Liver (tissue), 3 donors: ENCODE measurements at regions not wholly inside any gene's neighbourhood (a gene's known extent, or its start where the extent isn't known, plus 50 kb on each side); places are given as distances from the start of the nearest gene placed in this dataset.

Source experiments
- RXRA ChIP-seq, 2 donors: IDR thresholded peaks; 2 replicates each; pipeline ENCODE4 v1.6.1; 2017 to 2018; ENCODE audit warnings: antibody characterized with exemption in 2 of 2, mild to moderate bottlenecking in 1 of 2
- SP1 ChIP-seq: IDR thresholded peaks from 2 replicates; pipeline ENCODE4 v1.6.1; 2018; ENCODE audit warnings: antibody characterized with exemption, mild to moderate bottlenecking
- TF ChIP-seq, protein P1 (sequence below): fragments of 150-350 bp; IDR thresholded peaks from 2 replicates; pipeline ENCODE4 v1.5.1; 2017; ENCODE audit warnings: improper control_type of control experiment, low read depth, low read length; ENCODE audit not compliant: missing input control
- TF ChIP-seq, protein P2 (sequence below): IDR thresholded peaks from 2 replicates; pipeline ENCODE4 v1.6.1; 2016; ENCODE audit warnings: antibody characterized with exemption
- TF ChIP-seq, protein P3 (sequence below): IDR thresholded peaks from 2 replicates; pipeline ENCODE4 v1.6.1; 2016; ENCODE audit warnings: antibody characterized with exemption, mild to moderate bottlenecking
- donor health status: healthy.
- donor health status: healthy.

DNA sequence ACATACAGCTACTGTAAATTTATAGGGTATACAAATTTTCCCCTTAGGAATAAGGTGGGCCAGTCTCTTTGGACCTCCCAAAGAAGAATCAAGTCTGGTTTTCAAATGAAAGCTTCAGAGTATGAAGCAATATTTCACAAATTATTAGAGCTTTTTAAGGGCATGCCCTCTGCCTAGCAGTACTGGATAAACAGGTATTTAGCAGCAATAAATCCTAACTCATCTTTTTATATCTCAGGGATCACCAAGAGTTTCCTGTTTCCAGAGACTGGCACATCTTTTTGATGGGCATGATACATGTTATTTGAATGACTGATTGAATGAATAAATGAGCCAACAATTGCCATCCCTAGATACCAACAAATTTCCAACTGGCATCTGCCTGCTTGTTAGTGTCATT lies 190.4 kb downstream of the NRIP1 start:
- TF ChIP-seq, protein P1, sequence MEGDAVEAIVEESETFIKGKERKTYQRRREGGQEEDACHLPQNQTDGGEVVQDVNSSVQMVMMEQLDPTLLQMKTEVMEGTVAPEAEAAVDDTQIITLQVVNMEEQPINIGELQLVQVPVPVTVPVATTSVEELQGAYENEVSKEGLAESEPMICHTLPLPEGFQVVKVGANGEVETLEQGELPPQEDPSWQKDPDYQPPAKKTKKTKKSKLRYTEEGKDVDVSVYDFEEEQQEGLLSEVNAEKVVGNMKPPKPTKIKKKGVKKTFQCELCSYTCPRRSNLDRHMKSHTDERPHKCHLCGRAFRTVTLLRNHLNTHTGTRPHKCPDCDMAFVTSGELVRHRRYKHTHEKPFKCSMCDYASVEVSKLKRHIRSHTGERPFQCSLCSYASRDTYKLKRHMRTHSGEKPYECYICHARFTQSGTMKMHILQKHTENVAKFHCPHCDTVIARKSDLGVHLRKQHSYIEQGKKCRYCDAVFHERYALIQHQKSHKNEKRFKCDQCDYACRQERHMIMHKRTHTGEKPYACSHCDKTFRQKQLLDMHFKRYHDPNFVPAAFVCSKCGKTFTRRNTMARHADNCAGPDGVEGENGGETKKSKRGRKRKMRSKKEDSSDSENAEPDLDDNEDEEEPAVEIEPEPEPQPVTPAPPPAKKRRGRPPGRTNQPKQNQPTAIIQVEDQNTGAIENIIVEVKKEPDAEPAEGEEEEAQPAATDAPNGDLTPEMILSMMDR = no peak
- TF ChIP-seq, protein P2, sequence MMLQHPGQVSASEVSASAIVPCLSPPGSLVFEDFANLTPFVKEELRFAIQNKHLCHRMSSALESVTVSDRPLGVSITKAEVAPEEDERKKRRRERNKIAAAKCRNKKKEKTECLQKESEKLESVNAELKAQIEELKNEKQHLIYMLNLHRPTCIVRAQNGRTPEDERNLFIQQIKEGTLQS = no peak
- TF ChIP-seq SP1 = no peak
- TF ChIP-seq, protein P3, sequence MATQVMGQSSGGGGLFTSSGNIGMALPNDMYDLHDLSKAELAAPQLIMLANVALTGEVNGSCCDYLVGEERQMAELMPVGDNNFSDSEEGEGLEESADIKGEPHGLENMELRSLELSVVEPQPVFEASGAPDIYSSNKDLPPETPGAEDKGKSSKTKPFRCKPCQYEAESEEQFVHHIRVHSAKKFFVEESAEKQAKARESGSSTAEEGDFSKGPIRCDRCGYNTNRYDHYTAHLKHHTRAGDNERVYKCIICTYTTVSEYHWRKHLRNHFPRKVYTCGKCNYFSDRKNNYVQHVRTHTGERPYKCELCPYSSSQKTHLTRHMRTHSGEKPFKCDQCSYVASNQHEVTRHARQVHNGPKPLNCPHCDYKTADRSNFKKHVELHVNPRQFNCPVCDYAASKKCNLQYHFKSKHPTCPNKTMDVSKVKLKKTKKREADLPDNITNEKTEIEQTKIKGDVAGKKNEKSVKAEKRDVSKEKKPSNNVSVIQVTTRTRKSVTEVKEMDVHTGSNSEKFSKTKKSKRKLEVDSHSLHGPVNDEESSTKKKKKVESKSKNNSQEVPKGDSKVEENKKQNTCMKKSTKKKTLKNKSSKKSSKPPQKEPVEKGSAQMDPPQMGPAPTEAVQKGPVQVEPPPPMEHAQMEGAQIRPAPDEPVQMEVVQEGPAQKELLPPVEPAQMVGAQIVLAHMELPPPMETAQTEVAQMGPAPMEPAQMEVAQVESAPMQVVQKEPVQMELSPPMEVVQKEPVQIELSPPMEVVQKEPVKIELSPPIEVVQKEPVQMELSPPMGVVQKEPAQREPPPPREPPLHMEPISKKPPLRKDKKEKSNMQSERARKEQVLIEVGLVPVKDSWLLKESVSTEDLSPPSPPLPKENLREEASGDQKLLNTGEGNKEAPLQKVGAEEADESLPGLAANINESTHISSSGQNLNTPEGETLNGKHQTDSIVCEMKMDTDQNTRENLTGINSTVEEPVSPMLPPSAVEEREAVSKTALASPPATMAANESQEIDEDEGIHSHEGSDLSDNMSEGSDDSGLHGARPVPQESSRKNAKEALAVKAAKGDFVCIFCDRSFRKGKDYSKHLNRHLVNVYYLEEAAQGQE = no peak
- TF ChIP-seq RXRA (IDR thresholded peaks at IDR 0.05) = no peak
